GM21619 (cell line): ENCODE measurements at regions not wholly inside any gene's neighbourhood (a gene's known extent, or its start where the extent isn't known, plus 50 kb on each side); places are given as distances from the start of the nearest gene placed in this dataset.

Experiments used
- ATAC-seq: cut with Tn5 transposase; IDR thresholded peaks from one replicate; pipeline ENCODE4 v1.9.1; 2021; ENCODE audit not compliant: unreplicated experiment

GRCh38 chr18:37946324-37946723, 380.7 kb upstream of the CELF4 start:
- no peak for ATAC-seq

GRCh38 chr18:37944700-37945270, 379.2 kb upstream of the CELF4 start:
- ATAC-seq: no peak

GRCh38 chr18:37937287-37937686, 371.7 kb upstream of the CELF4 start:
- ATAC-seq: no peak

- no peak for ATAC-seq
These were observed 369.5 kb upstream of the CELF4 start for GRCh38 chr18:37935086-37935485.

- no peak for ATAC-seq
These were observed 365.0 kb upstream of the CELF4 start for GRCh38 chr18:37930640-37931039.

GRCh38 chr18:37922162-37922561, 356.6 kb upstream of the CELF4 start:
- no peak for ATAC-seq

- ATAC-seq: no peak
These were observed 355.3 kb upstream of the CELF4 start for GRCh38 chr18:37920865-37921264.

- no peak for ATAC-seq
These were observed 347.5 kb upstream of the CELF4 start for GRCh38 chr18:37913051-37913450.

- ATAC-seq: no peak
These were observed 336.7 kb upstream of the CELF4 start for GRCh38 chr18:37902344-37902743.

GRCh38 chr18:37900326-37900725, 334.7 kb upstream of the CELF4 start:
- no peak for ATAC-seq

GRCh38 chr18:37889963-37890362, 324.4 kb upstream of the CELF4 start:
- ATAC-seq: no peak

GRCh38 chr18:37874721-37875120, 309.1 kb upstream of the CELF4 start:
- no peak for ATAC-seq

- ATAC-seq: no peak
These were observed 307.8 kb upstream of the CELF4 start for GRCh38 chr18:37873416-37873815.

- ATAC-seq: no peak
These were observed 307.0 kb upstream of the CELF4 start for GRCh38 chr18:37872562-37872961.

GRCh38 chr18:37871561-37871960, 306.0 kb upstream of the CELF4 start:
- ATAC-seq: no peak

GRCh38 chr18:37869051-37869450, 303.5 kb upstream of the CELF4 start:
- no peak for ATAC-seq

GRCh38 chr18:37864122-37864521, 298.5 kb upstream of the CELF4 start:
- ATAC-seq: no peak

- no peak for ATAC-seq
These were observed 296.4 kb upstream of the CELF4 start for GRCh38 chr18:37861981-37862380.

GRCh38 chr18:37854396-37854795, 288.8 kb upstream of the CELF4 start:
- ATAC-seq: no peak

- ATAC-seq: no peak
These were observed 288.1 kb upstream of the CELF4 start for GRCh38 chr18:37853706-37854105.

GRCh38 chr18:37852464-37852863, 286.9 kb upstream of the CELF4 start:
- ATAC-seq: no peak

- no peak for ATAC-seq
These were observed 281.9 kb upstream of the CELF4 start for GRCh38 chr18:37847544-37847943.

- no peak for ATAC-seq
These were observed 281.4 kb upstream of the CELF4 start for GRCh38 chr18:37846996-37847395.

GRCh38 chr18:37845498-37845897, 279.9 kb upstream of the CELF4 start:
- ATAC-seq: no peak
